ENCODE measurements at regions not wholly inside any gene's neighbourhood (a gene's known extent, or its start where the extent isn't known, plus 50 kb on each side); places are given as distances from the start of the nearest gene placed in this dataset.

DNA sequence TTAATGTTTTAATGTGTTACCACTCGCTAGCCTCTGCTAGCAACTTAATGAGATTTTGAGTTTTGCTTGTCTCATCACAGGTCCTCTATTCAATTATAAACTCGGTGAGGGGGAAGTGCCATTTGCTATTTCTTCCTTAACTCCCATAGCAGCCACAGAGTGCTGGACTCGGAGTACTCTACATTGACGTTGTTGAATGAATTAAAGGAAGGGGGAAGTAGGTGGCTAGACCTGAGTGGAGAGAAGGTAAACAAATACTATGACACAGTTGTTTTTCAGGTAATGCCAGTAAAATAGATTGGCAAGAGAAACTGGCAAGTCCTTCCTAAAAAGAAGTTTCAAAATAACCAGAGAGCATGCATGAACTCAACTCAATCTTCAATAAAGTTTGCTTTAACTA lies 339.3 kb downstream of the HRH4 start:
- H3K36me3 ChIP-seq = no peaks in the 10 kb centered on the region
- H3K4me3 ChIP-seq = no peak overlapping the region
- DNase-seq (ENCODE audit: low spot score in 2 of 2) = no peak
- no peaks in the 10 kb centered on the region for H3K9me3 ChIP-seq
- H3K27ac ChIP-seq = no peak overlapping the region
- TF ChIP-seq POLR2AphosphoS5 (IDR thresholded peaks at IDR 0.05) (no peak), EP300 (IDR thresholded peaks at IDR 0.05) (no peak), POLR2A (IDR thresholded peaks at IDR 0.05) (no peak)
- TF ChIP-seq, protein P1, sequence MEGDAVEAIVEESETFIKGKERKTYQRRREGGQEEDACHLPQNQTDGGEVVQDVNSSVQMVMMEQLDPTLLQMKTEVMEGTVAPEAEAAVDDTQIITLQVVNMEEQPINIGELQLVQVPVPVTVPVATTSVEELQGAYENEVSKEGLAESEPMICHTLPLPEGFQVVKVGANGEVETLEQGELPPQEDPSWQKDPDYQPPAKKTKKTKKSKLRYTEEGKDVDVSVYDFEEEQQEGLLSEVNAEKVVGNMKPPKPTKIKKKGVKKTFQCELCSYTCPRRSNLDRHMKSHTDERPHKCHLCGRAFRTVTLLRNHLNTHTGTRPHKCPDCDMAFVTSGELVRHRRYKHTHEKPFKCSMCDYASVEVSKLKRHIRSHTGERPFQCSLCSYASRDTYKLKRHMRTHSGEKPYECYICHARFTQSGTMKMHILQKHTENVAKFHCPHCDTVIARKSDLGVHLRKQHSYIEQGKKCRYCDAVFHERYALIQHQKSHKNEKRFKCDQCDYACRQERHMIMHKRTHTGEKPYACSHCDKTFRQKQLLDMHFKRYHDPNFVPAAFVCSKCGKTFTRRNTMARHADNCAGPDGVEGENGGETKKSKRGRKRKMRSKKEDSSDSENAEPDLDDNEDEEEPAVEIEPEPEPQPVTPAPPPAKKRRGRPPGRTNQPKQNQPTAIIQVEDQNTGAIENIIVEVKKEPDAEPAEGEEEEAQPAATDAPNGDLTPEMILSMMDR (IDR thresholded peaks at IDR 0.05) = no peak
- H3K4me1 ChIP-seq = peaks cover 7% of the 10 kb centered on the region
- 48% methylated on average over 4 of the region's 4 CpGs for WGBS
- H3K27me3 ChIP-seq = no peaks in the 10 kb centered on the region

DNA sequence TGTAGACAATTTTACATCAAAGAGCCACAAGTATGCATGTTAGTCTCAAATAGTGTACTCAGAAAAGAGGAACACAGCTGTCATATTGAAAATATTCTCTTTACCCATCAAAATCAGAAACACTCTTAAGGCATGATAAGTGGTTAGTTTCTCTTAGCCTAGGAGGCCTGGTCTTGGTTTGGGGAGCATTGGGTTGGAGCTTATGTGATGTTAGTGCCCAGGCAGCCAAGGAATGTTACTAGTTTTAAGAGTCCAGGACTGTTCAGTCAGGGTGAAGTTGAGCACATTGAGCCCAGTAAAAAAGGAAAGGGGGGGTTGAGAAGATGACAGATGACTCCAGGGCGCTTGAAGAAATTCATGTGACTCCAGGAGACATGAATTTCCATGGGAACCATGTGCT lies 340.6 kb downstream of the HRH4 start:
- whole genome bisulfite sequencing = 50% methylated on average over 1 of the region's 1 CpG

DNA sequence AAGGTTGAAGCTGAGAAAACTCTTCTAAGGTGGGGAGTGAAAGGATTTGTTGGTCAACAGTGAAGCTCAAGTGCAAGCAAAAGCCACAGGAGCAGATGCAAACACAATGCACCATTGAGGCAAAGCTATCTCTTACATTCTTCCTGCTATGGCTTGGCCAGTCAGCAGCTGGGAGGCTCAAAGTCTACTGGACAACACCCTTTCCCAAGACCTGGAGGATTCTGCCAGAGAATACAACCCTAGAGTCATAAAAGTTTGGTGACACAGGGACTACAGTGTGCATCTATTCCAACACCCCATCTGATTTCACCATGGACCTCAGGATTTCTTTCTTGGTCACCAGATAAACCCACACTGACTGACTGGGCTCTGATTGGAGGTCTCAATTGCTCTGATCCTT lies 342.0 kb downstream of the HRH4 start:
- H3K4me1 ChIP-seq = peaks cover 7% of the 10 kb centered on the region
- no peak for TF ChIP-seq POLR2AphosphoS5 (IDR thresholded peaks at IDR 0.05)
- TF ChIP-seq EP300 (IDR thresholded peaks at IDR 0.05) = no peak
- TF ChIP-seq POLR2A (IDR thresholded peaks at IDR 0.05) = no peak
- TF ChIP-seq, protein P1 (IDR thresholded peaks at IDR 0.05) = no peak
- H3K4me3 ChIP-seq = no peak overlapping the region
- no peaks in the 10 kb centered on the region for H3K9me3 ChIP-seq
- no peak overlapping the region for H3K27ac ChIP-seq
- no peaks in the 10 kb centered on the region for H3K27me3 ChIP-seq
- no peak for DNase-seq (ENCODE audit: low spot score in 2 of 2)
- H3K36me3 ChIP-seq = no peaks in the 10 kb centered on the region

More for the DNA sequence above, 340.6 kb downstream of the HRH4 start:
- Histone ChIP-seq H3K36me3 (no peaks in the 10 kb centered on the region), H3K4me3 (no peak overlapping the region), H3K4me1 (peaks cover 7% of the 10 kb centered on the region), H3K27me3 (no peaks in the 10 kb centered on the region), H3K9me3 (no peaks in the 10 kb centered on the region), H3K27ac (no peak overlapping the region)
- no peak for DNase-seq (ENCODE audit: low spot score in 2 of 2)
- TF ChIP-seq POLR2A (IDR thresholded peaks at IDR 0.05) (no peak), POLR2AphosphoS5 (IDR thresholded peaks at IDR 0.05) (no peak), EP300 (IDR thresholded peaks at IDR 0.05) (no peak)
- TF ChIP-seq, protein P1 (IDR thresholded peaks at IDR 0.05) = no peak

GRCh38 chr18:24805156-24805555 lies 344.7 kb downstream of the HRH4 start:
- no peaks in the 10 kb centered on the region for H3K9me3 ChIP-seq
- TF ChIP-seq, protein P1 (IDR thresholded peaks at IDR 0.05) = no peak
- TF ChIP-seq POLR2AphosphoS5 (IDR thresholded peaks at IDR 0.05) (no peak), POLR2A (IDR thresholded peaks at IDR 0.05) (no peak), EP300 (IDR thresholded peaks at IDR 0.05) (no peak)
- H3K4me3 ChIP-seq = no peak overlapping the region
- H3K27me3 ChIP-seq = no peaks in the 10 kb centered on the region
- H3K4me1 ChIP-seq = no peaks in the 10 kb centered on the region
- no peak for DNase-seq (ENCODE audit: low spot score in 2 of 2)
- H3K27ac ChIP-seq = no peak overlapping the region
- WGBS = 95% methylated on average over 5 of the region's 5 CpGs
- H3K36me3 ChIP-seq = no peaks in the 10 kb centered on the region

- no peaks in the 10 kb centered on the region for H3K27me3 ChIP-seq
- TF ChIP-seq, protein P1 (IDR thresholded peaks at IDR 0.05) = no peak
- WGBS = 83% methylated on average over 7 of the region's 7 CpGs
- peaks cover 5% of the 10 kb centered on the region for H3K4me1 ChIP-seq
- no peak overlapping the region for H3K4me3 ChIP-seq
- no peaks in the 10 kb centered on the region for H3K36me3 ChIP-seq
- no peaks in the 10 kb centered on the region for H3K9me3 ChIP-seq
- no peak overlapping the region for H3K27ac ChIP-seq
- no peak for DNase-seq (ENCODE audit: low spot score in 2 of 2)
Observed at GRCh38 chr18:24809173-24809950, 348.9 kb downstream of the HRH4 start.

Data from suprapubic skin (tissue), 4 donors.